Suprapubic skin (tissue), 4 donors: ENCODE measurements at regions not wholly inside any gene's neighbourhood (a gene's known extent, or its start where the extent isn't known, plus 50 kb on each side); places are given as distances from the start of the nearest gene placed in this dataset.

Source experiments
- EP300 ChIP-seq: sonication (generic); formaldehyde crosslinking; IDR thresholded peaks from one replicate; pipeline ENCODE4 v1.6.1; 2017; ENCODE audit warnings: antibody characterized with exemption
- POLR2A ChIP-seq, 2 donors: fragments of 450-650 bp; IDR thresholded peaks; one replicate each; pipeline ENCODE4 v1.6.1; 2017; ENCODE audit warnings: antibody characterized with exemption in 2 of 2, mild to moderate bottlenecking in 2 of 2, moderate library complexity in 2 of 2
- POLR2AphosphoS5 ChIP-seq, 3 donors: sonication (generic); formaldehyde crosslinking; IDR thresholded peaks; one replicate each; pipeline ENCODE4 v1.6.1; 2017; ENCODE audit warnings: antibody characterized with exemption in 3 of 3
- TF ChIP-seq, protein P1 (sequence below), 2 donors: fragments of 200-600 bp in 1 of 2; fragments of 450-650 bp in 1 of 2; sonication (generic) in 1 of 2; IDR thresholded peaks; one replicate each; pipeline ENCODE4 v1.5.1; 2016 to 2019; ENCODE audit warnings: antibody characterized with exemption in 2 of 2, mild to moderate bottlenecking in 1 of 2, moderate library complexity in 1 of 2

DNA sequence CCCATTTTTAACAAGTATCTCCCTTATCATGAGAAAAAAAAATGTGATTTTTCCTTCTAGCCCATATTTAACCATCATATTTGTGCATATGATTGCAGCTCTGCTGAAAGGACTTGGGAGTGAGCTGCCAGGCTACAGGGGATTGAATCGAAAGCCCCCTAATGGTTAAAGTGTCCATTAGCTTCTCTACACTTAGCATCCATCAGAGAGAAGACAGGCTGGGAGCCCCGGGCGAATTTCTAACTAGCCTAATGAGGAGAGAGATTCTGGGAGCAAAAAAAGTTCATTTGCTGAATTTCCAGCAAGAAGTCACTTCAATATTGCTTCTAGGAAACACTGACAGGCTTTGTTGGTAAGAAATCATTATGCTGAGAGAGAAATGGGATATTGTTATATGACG lies 848.8 kb downstream of the TDRD15 start:
- TF ChIP-seq POLR2A (IDR thresholded peaks at IDR 0.05) (no peak), POLR2AphosphoS5 (IDR thresholded peaks at IDR 0.05) (no peak), EP300 (no peak)
- TF ChIP-seq, protein P1, sequence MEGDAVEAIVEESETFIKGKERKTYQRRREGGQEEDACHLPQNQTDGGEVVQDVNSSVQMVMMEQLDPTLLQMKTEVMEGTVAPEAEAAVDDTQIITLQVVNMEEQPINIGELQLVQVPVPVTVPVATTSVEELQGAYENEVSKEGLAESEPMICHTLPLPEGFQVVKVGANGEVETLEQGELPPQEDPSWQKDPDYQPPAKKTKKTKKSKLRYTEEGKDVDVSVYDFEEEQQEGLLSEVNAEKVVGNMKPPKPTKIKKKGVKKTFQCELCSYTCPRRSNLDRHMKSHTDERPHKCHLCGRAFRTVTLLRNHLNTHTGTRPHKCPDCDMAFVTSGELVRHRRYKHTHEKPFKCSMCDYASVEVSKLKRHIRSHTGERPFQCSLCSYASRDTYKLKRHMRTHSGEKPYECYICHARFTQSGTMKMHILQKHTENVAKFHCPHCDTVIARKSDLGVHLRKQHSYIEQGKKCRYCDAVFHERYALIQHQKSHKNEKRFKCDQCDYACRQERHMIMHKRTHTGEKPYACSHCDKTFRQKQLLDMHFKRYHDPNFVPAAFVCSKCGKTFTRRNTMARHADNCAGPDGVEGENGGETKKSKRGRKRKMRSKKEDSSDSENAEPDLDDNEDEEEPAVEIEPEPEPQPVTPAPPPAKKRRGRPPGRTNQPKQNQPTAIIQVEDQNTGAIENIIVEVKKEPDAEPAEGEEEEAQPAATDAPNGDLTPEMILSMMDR (IDR thresholded peaks at IDR 0.05) = no peak
